DMS79 treated with DMSO at 0.1 percent for 48 hours (cell line): ENCODE measurements at regions not wholly inside any gene's neighbourhood (a gene's known extent, or its start where the extent isn't known, plus 50 kb on each side); places are given as distances from the start of the nearest gene placed in this dataset.
"Not testable (repeated sequence)": the region's sequence is repeated elsewhere in the genome, so short reads cannot be mapped to it uniquely, and the experiment has no call there.

Experiments
- DNase-seq: peaks from one replicate; lab custom pipeline; 2025; lab: John Stamatoyannopoulos, UW

DNA sequence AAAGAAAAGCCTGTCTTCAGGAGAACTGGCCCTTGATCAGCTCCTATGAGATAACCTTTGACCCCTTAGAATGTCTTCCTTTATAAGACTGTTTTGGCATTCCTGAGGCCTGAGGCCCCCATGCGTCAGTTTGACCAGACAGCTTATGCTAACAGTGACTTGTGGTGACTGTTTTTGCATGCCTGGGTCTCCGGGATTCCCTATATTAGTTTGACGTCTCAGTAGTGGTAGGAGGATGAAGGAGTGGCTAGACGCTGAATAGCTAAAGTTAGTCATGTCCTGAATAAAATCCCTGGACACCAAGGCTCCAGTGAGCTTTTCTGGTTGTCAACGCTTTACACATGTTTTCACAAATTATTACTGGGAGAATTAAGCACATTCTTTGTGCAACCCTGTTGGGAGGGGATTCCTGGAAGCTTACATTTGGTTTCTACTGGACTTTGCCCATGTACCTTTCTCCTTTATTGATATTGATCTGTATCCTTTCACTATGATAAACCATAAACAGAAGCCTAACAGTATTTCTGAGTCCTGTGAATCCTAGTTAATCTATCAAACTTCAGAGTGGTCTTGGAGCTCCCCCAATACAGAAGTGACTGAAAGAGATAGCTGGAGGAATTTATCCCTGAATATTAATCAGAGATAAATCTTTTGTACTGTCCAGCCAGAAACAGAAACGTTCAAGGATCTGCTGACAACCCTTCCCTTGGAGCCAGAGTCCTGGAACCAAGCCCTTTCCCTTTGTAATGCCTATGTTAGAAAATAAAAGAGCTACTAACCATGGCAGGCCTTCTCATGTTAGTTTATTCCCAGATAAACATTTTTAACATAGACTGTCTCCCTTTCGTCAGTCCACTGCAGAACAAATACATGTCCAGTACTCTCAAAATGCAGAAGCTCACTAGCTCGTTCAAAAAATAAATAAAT lies 479.2 kb downstream of the RPS29 start:
- DNase-seq = no peak

GRCh38 chr14:49105956-49106355 lies 480.2 kb downstream of the RPS29 start:
- DNase-seq = no peak

- DNase-seq = no peak
These were observed 480.7 kb downstream of the RPS29 start for GRCh38 chr14:49105512-49105911.

DNA sequence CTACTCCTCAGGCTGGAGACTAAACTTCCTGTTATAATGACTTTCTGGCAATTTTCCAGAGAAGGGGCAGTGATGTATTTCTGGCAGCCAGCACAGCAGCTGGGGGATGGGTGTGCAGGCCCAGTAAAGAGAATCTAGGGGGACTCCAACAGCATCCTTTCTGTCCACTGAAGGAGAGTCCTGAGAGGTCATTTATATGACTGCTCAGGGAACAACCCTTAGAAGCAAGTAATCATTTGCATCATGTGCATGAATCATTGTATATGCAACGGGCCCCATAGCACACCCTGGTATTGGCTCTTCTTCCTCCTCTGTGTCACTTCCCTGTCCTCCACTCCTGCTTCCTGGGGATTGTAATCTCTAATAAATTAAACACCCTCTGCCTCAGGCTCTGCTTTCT lies 493.8 kb downstream of the RPS29 start:
- DNase-seq = no peak

GRCh38 chr14:49089107-49089506 lies 497.1 kb downstream of the RPS29 start:
- DNase-seq = no peak

GRCh38 chr14:49073292-49073691 lies 512.9 kb downstream of the RPS29 start:
- not testable (repeated sequence) for DNase-seq

DNA sequence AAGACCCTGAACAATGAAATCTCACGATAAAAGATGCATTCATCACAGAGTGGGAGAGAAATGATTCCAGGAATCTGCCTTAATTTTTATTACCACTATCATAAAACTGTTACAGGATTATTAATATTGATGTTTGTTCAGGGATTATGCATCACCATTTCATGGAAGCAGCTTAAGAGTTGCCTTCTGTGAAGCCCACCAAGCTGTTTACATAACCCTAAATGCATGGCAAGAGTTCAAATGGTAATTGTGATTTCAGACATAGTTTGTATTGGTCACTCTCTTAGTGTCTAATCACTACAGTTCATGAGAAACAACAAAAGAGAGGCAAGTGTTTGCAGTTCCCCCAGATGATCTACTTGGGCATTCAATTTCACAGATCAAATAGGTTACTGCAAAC lies 527.7 kb downstream of the RPS29 start:
- no peak for DNase-seq

DNA sequence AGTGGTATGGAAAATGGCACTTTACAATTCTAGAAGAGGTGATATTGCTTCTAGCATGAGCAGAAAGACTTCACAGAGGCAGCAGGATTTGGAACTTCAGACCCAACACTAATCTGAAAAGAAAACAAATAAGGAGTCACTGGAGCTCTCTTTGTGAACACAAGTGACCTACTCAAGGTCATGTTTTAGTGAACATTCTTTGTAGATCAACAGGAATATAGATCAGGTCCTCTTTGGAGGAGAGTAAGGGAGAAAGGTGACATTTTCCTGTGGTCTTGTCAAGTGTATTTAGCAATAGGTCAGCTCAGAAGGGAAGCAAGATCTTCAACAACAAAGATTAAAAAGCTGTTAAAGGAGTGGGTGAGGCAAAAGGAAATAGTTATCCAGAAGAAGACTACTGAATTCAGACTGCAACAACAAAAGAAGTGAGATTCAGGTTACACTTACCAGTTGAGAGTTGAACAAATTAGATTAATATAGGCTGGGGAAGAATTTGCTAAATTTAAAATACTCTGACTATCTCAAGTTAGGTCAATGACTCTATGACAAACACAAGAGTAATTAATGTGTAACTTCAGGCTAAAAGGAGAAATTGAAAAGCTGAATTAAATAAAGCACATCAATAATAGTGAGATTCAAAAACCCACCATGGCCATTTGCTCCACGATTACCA lies 528.2 kb downstream of the RPS29 start:
- no peak for DNase-seq

- DNase-seq = no peak
These were observed 530.2 kb downstream of the RPS29 start for GRCh38 chr14:49056021-49056420.

DNA sequence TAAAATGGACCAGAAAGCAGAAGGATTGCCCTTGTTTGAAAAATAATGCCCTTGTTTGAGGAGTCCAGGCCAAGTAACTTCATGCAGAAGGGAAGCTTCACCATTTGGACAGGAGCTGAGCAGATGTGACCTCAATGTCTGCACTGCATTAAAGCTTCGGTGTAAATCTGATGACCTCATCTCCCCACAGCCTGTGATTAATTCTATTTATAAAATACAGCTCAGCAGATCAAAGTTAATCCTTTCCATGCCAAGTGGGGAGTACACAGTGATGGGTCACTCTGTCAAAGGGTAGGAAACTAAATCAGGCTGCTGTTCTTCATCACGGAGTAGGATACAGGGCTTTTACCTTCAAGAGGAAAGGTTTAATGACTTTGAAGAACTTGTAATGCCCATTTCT lies 533.7 kb downstream of the RPS29 start:
- DNase-seq = no peak

DNA sequence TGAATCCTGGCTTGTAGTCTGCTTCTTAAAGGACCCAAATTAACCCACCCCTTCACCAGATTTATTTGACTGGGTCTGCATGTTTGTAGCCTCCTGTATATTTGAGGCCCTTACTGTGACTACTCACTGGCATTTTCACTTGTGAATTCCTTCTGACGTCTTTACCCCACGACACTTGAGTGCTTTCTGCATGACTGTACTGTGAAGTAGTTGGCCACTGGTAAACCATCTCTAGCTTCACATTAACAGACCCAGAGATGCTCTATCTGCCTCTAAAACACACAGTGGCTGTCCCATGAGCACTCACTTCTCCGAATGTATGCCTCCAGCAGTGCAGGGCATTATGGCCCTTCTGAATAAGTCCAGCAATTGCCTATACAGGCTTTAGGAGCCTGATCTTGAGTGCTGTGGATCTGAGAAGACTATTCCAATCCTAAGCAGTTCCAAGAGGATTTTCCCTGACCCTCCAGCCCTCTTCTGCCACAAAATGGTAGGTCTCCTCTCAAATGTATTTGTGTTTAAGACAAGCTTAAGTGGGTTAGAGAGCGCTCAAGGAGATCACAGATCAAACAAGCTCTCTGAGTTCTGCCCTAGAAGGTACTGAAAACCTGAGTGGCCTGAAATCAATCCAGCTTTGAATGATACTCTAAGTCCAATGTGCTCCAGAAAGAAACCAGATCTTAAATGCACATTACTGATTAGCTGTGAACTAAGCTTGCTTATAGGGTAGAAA lies 534.7 kb downstream of the RPS29 start:
- no peak for DNase-seq

GRCh38 chr14:49050822-49051221 lies 535.4 kb downstream of the RPS29 start:
- no peak for DNase-seq

- no peak for DNase-seq
These were observed 536.5 kb downstream of the RPS29 start for GRCh38 chr14:49049711-49050110.

DNA sequence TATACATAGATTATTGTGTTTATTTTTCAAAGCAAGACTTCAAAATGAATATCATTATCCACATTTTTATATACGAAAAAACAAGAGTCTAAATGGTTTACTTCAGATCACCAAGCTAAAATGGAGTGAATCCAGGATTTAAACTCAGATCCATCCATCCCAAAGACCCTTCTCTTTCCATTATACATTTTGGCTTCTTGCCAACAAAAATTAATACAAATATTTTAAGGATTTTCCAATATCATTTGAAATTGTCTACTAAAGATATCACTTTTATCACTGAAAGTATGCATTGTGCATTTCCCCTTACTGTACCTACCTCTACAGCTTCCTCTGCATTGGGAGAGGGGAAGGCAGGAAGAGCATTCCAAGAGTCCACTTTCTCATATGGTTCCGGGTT lies 541.2 kb downstream of the RPS29 start:
- DNase-seq = no peak

DNA sequence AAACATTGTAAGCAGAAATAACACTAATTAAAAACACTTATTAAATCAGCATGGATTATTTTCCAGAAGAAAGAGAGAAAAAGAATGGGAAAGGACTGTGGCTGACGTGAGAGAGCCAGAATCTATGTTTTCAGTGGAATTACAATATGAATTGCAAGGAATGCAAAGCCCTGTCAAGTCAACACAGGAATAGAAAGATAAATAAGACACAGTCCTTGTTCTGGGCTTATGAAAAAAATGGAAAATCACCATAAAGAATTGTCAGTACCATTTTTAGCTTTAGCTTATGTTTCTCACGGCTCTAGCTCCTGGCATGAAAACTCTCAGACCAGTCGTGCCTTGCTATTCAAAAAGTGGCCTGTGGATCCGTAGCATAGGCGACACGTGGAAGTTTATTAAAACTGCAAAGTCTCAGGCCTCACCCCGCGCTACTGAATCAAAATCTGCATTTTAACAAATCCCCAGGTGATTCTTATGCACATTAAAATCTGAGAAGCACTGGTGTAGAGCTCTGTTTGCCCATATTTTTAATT lies 549.1 kb downstream of the RPS29 start:
- DNase-seq = no peak

GRCh38 chr14:49036266-49036665 lies 549.9 kb downstream of the RPS29 start:
- DNase-seq = no peak

DNA sequence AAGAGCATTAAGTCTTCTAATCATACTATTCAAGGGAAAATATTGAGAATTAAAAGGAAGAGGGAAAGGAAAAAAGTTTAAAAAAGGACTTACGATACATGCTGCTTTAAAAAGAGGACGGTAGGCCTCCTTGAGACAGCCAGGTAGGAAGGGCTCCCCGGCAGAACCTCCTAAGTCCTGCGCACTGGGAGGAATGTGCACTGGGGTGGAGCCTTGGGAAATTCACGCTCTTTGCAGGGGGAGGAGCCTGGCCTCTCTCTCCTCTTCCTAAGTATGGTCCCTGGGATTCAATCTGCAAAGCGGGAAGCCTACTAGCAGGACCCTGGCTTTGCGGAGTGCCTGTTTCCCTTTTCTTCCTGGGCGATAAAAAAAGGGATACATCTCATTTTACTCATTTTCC lies 553.0 kb downstream of the RPS29 start:
- no peak for DNase-seq

DNA sequence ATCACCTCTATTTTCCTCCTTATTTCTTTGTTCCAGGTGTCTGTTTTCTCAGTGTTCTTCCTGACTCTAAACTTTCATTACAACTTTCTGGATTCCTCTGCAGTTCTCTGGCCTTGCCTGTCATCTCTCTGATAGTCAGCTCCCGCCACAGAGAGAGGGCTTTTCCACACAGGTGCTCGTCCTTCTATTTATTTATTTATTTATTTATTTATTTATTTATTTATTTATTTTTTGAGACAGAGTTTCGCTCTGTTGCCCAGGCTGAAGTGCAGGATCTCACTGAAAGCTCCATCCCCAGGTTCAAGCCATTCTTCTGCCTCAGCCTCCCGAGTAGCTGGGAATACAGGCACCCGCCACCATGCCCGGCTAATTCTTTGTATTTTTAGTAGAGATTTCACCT lies 554.5 kb downstream of the RPS29 start:
- DNase-seq = not testable (repeated sequence)

GRCh38 chr14:49019467-49020115 lies 566.6 kb downstream of the RPS29 start:
- no peak for DNase-seq

GRCh38 chr14:49017447-49017846 lies 568.7 kb downstream of the RPS29 start:
- no peak for DNase-seq

DNA sequence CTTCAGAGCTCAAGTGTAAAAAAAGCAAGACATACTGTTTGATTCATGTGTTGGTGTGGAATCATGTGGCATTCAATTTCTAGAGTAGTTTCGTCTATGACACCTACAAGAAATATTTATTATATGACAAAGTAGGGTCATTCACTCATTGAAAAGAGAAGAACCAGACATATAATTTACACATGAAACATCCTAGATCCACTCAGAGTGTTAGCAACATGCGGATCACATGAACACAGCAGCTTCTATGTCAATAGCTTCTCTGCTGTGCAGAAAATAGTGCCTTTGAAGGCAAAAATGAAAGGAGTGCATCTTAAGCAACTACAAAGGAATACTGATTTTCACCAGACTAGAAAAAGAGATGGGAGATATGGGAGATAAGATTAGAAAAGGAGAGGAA lies 569.8 kb downstream of the RPS29 start:
- no peak for DNase-seq

DNA sequence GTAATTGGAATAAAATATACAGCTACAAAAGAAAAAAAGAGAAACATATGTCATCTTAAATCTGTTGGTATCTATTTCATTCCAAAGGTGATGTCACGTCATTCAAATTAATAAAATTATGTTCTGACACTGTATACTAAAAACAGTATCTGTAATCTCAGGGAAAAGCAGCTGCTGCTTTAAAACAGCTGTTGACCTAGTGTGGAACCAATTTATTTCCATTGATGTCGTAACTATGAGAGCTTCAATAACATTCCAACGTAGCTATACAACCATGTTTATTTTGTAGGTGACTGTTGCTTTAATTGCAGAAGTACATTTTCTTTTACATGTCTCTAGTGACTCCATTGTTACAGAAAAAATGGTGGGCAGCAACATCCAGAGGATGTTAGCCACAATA lies 571.7 kb downstream of the RPS29 start:
- DNase-seq = no peak
